Occipital lobe (tissue), 1 donor: ENCODE measurements at regions not wholly inside any gene's neighbourhood (a gene's known extent, or its start where the extent isn't known, plus 50 kb on each side); places are given as distances from the start of the nearest gene placed in this dataset.

Experiments
- DNase-seq: peaks from one replicate; lab custom pipeline; 2025; lab: John Stamatoyannopoulos, UW

DNA sequence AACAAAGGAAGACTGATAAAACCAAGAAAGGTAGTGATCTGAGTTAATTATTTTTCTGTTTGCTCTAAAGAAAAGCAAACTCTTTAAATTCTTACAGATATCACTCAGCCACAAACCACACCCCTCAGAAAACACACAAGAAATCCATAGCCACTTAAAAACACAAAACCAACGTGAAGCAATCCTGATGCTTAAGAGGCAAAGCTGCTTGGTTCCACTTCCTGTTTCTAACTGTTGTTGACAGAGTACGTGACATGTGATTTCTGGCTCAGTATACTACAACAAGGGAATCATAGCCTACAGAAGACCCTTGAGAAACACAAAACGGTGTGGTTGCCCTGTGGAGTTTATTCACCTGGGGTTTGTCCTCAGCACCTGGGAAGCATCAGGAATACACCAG is 240.9 kb upstream of the APCDD1 start:
- DNase-seq: no peak

DNA sequence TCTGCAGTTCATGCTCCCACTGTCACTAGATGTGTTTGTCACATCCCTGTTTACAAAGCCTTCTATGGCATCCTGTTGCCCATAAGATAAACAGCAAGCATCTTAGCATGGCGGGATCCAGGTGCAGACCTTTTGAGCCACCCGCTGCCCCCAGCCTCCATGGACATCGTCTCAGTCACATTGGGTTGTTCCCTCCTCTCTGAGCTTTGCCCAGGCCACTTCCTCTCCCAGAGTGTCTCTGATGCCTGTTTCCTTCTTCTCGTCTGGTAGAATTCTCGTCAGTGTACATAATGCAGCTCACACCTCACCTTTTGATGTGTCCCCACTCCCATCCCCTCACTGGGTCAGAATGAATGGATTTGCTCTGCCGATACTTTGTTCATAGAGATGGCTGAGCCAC is 239.0 kb upstream of the APCDD1 start:
- no peak for DNase-seq

GRCh38 chr18:10216791-10217190 is 237.6 kb upstream of the APCDD1 start:
- no peak for DNase-seq

DNA sequence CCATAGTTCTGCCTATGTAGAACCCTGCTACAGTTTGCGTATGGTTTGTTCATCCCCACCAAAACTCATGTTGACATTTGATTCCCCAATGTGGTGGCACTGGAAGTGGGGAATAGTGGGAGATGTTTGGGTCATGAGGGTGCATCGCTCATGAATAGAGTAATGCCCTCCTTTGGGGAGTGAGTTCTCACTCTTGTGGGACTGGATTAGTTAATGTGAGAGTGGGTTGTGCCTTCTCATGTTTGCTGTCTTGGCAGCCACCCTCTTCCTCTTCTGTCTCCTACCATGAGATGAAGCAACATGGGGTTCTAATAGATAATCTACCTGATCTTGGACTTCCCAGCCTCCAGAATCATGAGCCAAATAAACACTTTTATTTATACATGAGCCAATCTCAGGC is 237.2 kb upstream of the APCDD1 start:
- DNase-seq: no peak

GRCh38 chr18:10225300-10225699 is 229.1 kb upstream of the APCDD1 start:
- no peak for DNase-seq

GRCh38 chr18:10226971-10227370 is 227.5 kb upstream of the APCDD1 start:
- DNase-seq: no peak

GRCh38 chr18:10228326-10228725 is 226.1 kb upstream of the APCDD1 start:
- DNase-seq: no peak

DNA sequence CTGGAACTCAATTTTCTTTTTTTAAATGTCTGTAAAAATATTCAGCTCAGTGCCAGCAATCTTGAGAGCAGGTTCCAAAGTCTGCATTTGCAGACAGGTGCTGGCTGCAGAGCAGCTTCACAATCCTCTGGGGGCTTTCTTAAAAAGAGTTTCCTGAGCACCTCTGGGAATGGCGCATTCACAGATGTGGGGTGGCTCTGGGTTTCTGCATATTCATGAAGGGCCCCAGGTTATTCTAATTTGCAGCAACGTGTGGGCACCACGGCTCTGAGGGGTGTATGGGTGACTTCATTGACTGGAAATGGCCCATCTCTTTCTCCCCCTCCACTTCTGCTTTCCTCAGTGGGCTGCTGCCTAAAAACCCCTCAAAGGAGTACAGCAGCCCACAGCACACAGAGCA is 225.0 kb upstream of the APCDD1 start:
- no peak for DNase-seq

- DNase-seq: no peak
Observed at GRCh38 chr18:10230072-10230471, 224.4 kb upstream of the APCDD1 start.

GRCh38 chr18:10231220-10231619 is 223.2 kb upstream of the APCDD1 start:
- no peak for DNase-seq

GRCh38 chr18:10232062-10232461 is 222.4 kb upstream of the APCDD1 start:
- DNase-seq: no peak

GRCh38 chr18:10233082-10233875 is 221.2 kb upstream of the APCDD1 start:
- DNase-seq: no peak

DNA sequence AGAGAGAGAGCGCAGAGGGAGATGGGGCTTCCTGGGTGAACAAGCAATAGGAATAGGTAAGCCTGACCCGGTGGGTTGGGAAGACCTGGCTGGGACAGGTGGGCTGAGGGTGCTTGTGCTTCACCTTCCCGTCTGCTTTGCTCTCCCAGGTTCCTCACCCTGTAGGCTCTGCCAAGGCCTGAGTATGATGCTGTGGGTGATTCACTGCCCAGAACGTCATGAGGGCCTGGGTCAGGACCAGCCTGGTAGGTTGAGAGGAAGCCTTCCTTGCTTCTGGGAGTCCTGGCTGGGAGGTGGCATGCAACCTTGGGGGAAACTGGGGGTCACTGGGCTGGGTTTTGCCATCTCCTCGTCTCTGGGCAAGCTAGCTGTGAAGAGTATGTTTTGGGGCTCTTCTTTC is 220.2 kb upstream of the APCDD1 start:
- no peak for DNase-seq

DNA sequence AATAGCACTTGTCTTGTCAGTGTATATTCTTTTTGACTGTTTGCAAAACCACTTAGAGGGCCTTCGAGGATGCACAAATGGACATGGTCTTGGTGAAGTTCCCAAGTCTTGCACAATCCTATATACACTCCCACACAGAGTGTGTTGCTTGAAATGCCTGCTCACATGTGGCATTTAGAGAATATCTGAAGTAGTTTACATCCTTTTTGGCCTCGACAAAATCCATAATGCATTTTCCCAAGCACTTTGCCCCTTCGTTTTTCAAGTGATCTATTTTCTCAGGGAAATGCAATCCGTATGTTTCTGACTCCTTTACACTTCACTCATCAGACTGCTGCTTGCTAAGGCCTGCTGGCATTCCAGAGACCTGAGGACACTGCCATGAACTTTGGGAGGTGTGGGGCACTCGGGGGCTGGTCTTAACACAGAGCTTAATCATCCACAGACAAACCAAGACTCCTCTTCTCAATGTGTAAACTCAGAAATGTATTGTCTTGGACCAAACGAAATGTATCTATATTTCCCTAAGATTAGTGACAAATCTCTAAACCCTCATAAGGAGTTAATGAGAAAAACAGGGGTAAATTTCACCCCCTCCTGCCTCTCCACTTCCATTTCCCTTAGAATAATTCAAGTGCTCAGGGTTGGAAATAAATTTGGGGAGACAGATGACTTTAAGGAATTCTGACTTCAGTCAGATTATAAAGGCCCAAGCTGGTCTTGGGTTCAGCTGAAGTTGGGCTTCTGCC is 219.3 kb upstream of the APCDD1 start:
- no peak for DNase-seq

- no peak for DNase-seq
Observed at GRCh38 chr18:10235661-10235952, 218.8 kb upstream of the APCDD1 start.

DNA sequence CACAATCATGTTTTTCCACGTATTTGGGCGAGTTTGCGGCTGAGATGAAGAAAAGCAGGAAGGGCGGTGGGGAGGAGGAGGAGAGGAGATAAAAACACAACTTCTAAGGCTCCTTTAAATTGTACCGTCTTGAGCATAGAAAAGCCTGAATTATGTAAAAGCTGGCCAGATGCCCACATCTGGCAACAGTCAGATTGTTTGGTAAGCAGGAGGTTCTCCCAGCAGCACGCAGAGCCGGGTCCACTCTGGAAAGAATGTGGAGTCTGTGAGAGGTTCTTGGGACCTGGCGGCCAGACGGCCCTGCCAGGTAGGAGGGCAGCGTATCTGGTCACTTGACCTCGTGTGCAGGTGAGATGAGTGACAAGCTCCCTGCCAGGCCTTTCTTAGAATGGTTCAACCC is 215.3 kb upstream of the APCDD1 start:
- DNase-seq: no peak

DNA sequence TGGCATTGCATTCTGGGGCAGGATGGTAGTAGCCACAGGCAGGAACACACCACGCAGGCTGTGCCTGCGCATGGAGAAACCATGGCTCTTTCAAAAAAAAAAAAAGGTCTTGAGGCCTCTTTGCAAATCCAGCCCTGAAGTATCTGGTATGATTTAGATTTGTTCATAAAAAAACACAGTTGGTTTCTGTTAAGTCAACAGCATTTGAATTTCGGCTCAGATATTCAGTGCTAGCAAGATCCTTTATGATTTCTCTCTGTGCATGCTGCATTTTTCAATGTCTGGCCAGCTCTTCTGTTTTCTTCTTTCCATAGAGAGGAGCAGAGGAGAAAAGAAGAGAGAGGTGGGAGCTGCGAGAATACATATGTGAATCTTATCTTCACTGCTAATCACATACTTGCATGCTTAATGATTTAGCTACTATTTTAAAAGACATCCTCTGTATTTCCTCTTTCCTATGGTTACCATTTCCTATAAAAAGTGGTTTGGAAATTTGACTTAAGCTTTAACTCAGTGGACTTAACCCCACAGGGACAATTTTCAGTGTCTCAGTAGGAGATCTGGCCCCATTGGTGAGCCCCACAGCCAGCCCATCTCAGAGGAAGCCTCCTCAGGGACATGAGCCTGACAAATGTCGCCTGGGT is 214.3 kb upstream of the APCDD1 start:
- no peak for DNase-seq

- DNase-seq: no peak
Observed at GRCh38 chr18:10240973-10241372, 213.5 kb upstream of the APCDD1 start.

GRCh38 chr18:10241579-10241978 is 212.9 kb upstream of the APCDD1 start:
- DNase-seq: no peak

DNA sequence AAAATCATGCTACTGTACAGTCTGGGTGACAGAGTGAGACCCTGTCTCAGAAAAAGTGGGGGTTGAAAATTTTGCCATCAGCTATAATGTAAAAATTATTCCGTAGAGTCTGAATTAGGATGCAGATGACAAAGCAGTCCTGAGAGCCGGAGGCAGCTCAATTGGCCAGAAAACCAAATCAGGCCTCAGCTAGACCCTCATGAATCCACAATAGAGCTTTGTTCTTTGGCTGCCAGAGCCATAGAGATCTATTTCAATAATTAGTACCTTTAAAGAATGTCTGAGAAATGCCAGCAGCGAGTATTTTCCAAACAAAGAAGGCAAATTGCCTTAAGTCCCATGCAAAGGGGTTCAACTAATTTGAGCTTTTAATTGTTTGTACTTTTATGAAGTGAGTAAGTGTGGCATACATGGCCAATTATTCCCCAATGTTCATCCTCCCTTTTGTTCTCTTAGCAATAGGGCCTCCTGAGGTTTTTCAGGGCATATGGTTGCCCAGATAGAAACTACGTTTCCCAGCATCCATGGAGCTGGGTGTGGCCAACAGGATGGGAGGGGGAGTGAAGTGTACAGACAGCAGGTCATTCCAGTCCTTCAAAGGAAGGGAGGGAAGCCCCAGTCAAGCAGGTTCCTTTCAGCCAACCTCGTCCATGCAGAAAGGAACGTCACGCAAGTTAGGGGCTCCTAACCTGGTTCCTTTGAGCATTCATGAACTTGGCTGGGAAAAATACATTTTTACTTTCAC is 211.3 kb upstream of the APCDD1 start:
- DNase-seq: no peak

DNA sequence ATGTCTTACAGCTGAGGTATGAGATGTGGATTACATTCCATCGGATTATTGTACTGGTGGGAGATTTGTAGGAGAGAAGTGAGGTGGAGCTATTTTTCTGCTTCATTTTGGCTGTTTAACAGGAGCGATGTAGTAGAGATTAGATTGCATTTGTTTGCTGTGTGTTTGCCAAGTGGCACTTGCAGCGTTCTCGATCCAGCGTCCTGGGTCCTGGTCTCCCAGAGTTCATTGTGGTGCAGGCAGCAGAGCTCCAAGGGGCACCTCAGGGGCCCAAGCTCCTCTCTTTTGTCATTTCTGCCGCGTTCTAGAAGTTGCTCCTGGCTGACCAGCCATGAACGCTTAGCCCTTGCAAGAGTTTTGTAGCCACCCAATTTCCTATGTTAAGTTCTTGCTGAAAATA is 210.1 kb upstream of the APCDD1 start:
- DNase-seq: no peak
